ENCODE measurements at regions not wholly inside any gene's neighbourhood (a gene's known extent, or its start where the extent isn't known, plus 50 kb on each side); places are given as distances from the start of the nearest gene placed in this dataset.

DNA sequence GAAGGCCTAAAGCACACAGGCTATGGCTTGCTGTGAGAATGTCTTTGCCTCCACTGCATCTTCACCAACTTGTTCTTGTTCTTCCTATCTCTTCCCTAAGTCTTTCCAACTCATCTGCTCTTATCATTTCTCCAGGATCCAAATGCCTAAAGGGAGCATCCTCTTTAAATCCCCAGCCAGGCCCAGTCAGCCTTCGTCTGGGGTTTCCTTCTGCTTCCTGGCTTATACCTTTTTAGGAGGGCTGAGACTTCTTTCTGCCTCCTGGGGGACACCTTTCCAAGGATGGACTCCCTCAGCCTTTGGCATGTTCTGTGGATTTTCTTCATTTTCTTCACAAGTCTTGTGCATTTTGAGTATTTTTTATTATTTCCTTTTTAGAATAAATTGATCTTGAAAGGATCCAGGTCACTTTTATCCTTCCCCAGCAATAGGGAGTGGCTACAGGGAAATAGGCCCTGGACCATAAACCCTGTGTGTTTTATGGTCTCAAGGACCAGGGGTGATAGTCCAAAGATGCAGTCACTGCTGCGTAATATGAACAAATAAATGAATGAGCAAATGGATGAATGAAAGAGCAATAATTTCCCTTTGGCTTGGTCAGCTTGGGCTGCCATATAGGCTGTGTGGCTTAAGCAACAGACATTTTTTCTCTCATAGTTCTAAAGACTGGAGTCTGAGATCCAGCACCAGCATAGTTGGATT, 122.1 kb upstream of the LRIG1 start:
- TF ChIP-seq, protein P1, sequence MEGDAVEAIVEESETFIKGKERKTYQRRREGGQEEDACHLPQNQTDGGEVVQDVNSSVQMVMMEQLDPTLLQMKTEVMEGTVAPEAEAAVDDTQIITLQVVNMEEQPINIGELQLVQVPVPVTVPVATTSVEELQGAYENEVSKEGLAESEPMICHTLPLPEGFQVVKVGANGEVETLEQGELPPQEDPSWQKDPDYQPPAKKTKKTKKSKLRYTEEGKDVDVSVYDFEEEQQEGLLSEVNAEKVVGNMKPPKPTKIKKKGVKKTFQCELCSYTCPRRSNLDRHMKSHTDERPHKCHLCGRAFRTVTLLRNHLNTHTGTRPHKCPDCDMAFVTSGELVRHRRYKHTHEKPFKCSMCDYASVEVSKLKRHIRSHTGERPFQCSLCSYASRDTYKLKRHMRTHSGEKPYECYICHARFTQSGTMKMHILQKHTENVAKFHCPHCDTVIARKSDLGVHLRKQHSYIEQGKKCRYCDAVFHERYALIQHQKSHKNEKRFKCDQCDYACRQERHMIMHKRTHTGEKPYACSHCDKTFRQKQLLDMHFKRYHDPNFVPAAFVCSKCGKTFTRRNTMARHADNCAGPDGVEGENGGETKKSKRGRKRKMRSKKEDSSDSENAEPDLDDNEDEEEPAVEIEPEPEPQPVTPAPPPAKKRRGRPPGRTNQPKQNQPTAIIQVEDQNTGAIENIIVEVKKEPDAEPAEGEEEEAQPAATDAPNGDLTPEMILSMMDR (IDR thresholded peaks at IDR 0.05; ENCODE audit: control extremely low read depth in 1 of 3, insufficient read depth in 1 of 3, low read depth in 1 of 3, low read length in 3 of 3) = no peak
- no peak for TF ChIP-seq TAF7 (optimal IDR thresholded peaks at IDR 0.05; ENCODE audit: borderline replicate concordance, low read depth, low read length)
- no peak for TF ChIP-seq SIN3A (conservative IDR thresholded peaks at IDR 0.05 in 1 of 2, IDR thresholded peaks at IDR 0.05 in 1 of 2; ENCODE audit: low read depth in 1 of 2, low read length in 2 of 2)
- TF ChIP-seq POLR2A (IDR thresholded peaks at IDR 0.05; ENCODE audit: control extremely low read depth in 1 of 2, low read depth in 2 of 2, low read length in 2 of 2) = no peak
- no peak for TF ChIP-seq JUN (IDR thresholded peaks at IDR 0.05; ENCODE audit: low read depth, low read length)
- TF ChIP-seq SAP30 (IDR thresholded peaks at IDR 0.05; ENCODE audit: insufficient read depth, insufficient replicate concordance, low read length) = no peak
- no peak for TF ChIP-seq RBBP5 (IDR thresholded peaks at IDR 0.05; ENCODE audit: borderline replicate concordance, low read depth, low read length)
- no peak for TF ChIP-seq EZH2 (IDR thresholded peaks at IDR 0.05; ENCODE audit: low read depth, low read length, severe bottlenecking)
- no peak for TF ChIP-seq RFX5 (IDR thresholded peaks at IDR 0.05; ENCODE audit: borderline replicate concordance, low read depth, low read length)

Measured in H1 (cell line).